ENCODE measurements at regions not wholly inside any gene's neighbourhood (a gene's known extent, or its start where the extent isn't known, plus 50 kb on each side); places are given as distances from the start of the nearest gene placed in this dataset.

- TF ChIP-seq, protein P1, sequence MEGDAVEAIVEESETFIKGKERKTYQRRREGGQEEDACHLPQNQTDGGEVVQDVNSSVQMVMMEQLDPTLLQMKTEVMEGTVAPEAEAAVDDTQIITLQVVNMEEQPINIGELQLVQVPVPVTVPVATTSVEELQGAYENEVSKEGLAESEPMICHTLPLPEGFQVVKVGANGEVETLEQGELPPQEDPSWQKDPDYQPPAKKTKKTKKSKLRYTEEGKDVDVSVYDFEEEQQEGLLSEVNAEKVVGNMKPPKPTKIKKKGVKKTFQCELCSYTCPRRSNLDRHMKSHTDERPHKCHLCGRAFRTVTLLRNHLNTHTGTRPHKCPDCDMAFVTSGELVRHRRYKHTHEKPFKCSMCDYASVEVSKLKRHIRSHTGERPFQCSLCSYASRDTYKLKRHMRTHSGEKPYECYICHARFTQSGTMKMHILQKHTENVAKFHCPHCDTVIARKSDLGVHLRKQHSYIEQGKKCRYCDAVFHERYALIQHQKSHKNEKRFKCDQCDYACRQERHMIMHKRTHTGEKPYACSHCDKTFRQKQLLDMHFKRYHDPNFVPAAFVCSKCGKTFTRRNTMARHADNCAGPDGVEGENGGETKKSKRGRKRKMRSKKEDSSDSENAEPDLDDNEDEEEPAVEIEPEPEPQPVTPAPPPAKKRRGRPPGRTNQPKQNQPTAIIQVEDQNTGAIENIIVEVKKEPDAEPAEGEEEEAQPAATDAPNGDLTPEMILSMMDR (conservative IDR thresholded peaks at IDR 0.05; ENCODE audit: low read depth, low read length), result no peak
- TF ChIP-seq POLR2A (IDR thresholded peaks at IDR 0.05; ENCODE audit: low read depth, low read length) (no peak), CEBPB (IDR thresholded peaks at IDR 0.05; ENCODE audit: low read depth, low read length) (no peak), MXI1 (IDR thresholded peaks at IDR 0.05; ENCODE audit: borderline replicate concordance, low read depth, low read length) (no peak), RFX5 (IDR thresholded peaks at IDR 0.05; ENCODE audit: low read depth, low read length) (no peak), SMC3 (IDR thresholded peaks at IDR 0.05; ENCODE audit: low read depth, low read length) (no peak), FOS (IDR thresholded peaks at IDR 0.05; ENCODE audit: low read depth, low read length) (no peak), RAD21 (IDR thresholded peaks at IDR 0.05; ENCODE audit: low read length) (no peak), RCOR1 (IDR thresholded peaks at IDR 0.05; ENCODE audit: insufficient replicate concordance, low read length) (no peak), BHLHE40 (IDR thresholded peaks at IDR 0.05; ENCODE audit: low read depth, low read length) (no peak), CHD1 (IDR thresholded peaks at IDR 0.05; ENCODE audit: low read depth, low read length) (no peak)
- TF ChIP-seq, protein P2, sequence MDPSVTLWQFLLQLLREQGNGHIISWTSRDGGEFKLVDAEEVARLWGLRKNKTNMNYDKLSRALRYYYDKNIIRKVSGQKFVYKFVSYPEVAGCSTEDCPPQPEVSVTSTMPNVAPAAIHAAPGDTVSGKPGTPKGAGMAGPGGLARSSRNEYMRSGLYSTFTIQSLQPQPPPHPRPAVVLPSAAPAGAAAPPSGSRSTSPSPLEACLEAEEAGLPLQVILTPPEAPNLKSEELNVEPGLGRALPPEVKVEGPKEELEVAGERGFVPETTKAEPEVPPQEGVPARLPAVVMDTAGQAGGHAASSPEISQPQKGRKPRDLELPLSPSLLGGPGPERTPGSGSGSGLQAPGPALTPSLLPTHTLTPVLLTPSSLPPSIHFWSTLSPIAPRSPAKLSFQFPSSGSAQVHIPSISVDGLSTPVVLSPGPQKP (IDR thresholded peaks at IDR 0.05; ENCODE audit: borderline replicate concordance, low read depth, low read length), result no peak
- TF ChIP-seq, protein P3, sequence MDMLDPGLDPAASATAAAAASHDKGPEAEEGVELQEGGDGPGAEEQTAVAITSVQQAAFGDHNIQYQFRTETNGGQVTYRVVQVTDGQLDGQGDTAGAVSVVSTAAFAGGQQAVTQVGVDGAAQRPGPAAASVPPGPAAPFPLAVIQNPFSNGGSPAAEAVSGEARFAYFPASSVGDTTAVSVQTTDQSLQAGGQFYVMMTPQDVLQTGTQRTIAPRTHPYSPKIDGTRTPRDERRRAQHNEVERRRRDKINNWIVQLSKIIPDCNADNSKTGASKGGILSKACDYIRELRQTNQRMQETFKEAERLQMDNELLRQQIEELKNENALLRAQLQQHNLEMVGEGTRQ (IDR thresholded peaks at IDR 0.05; ENCODE audit: low read depth, low read length), result no peak
Measured at GRCh38 chr1:168368131-168368530, 87.5 kb downstream of the TBX19 start.
